Mammary epithelial cell (primary cell): ENCODE measurements at regions not wholly inside any gene's neighbourhood (a gene's known extent, or its start where the extent isn't known, plus 50 kb on each side); places are given as distances from the start of the nearest gene placed in this dataset.

ENCODE experiments used
- CTCF ChIP-seq, 2 donors: IDR thresholded peaks in 1 of 2; conservative IDR thresholded peaks in 1 of 2; 2 replicates each; pipeline ENCODE4 v1.5.1; 2011 to 2012; ENCODE audit warnings: inconsistent platforms in 2 of 2, low read length in 2 of 2, mild to moderate bottlenecking in 2 of 2, control low read depth in 1 of 2, low read depth in 1 of 2; ENCODE audit not compliant: insufficient read depth in 1 of 2; ENCODE audit errors: extremely low read depth in 1 of 2
- EZH2 ChIP-seq: IDR thresholded peaks from 2 replicates; pipeline ENCODE4 v1.6.1; 2012; ENCODE audit warnings: low read length, inconsistent platforms, borderline replicate concordance

- TF ChIP-seq CTCF (conservative IDR thresholded peaks at IDR 0.05 in 1 of 2, IDR thresholded peaks at IDR 0.05 in 1 of 2; ENCODE audit: extremely low read depth in 1 of 2, insufficient read depth in 1 of 2, low read depth in 1 of 2, low read length in 2 of 2): no peak
- no peak for TF ChIP-seq EZH2
Observed at GRCh38 chr4:43337707-43338106, 445.2 kb downstream of the GRXCR1 start.
